Uterus (tissue), 2 donors: ENCODE measurements at regions not wholly inside any gene's neighbourhood (a gene's known extent, or its start where the extent isn't known, plus 50 kb on each side); places are given as distances from the start of the nearest gene placed in this dataset.

Source experiments
- CTCF ChIP-seq, 4 experiments: fragments of 200-600 bp in 2 of 4; fragments of 450-650 bp in 2 of 4; sonication (generic) in 2 of 4; IDR thresholded peaks; one replicate each; pipeline ENCODE4 v1.5.1; 2016 to 2019; ENCODE audit warnings: antibody characterized with exemption in 4 of 4, mild to moderate bottlenecking in 2 of 4, moderate library complexity in 1 of 4
- POLR2A ChIP-seq, 2 donors: fragments of 450-650 bp; IDR thresholded peaks; one replicate each; pipeline ENCODE4 v1.6.1; 2016; ENCODE audit warnings: antibody characterized with exemption in 2 of 2, mild to moderate bottlenecking in 1 of 2, moderate library complexity in 1 of 2

GRCh38 chr4:154073107-154073822, 284.4 kb upstream of the SFRP2 start:
- no peak for TF ChIP-seq POLR2A (IDR thresholded peaks at IDR 0.05)
- no peak for TF ChIP-seq CTCF (IDR thresholded peaks at IDR 0.05)
